GM19324 (cell line): ENCODE measurements at regions not wholly inside any gene's neighbourhood (a gene's known extent, or its start where the extent isn't known, plus 50 kb on each side); places are given as distances from the start of the nearest gene placed in this dataset.

ENCODE experiments used
- ATAC-seq: cut with Tn5 transposase; IDR thresholded peaks from one replicate; pipeline ENCODE4 v1.9.1; 2021; ENCODE audit warnings: mild to moderate bottlenecking, moderate library complexity; ENCODE audit not compliant: unreplicated experiment, low FRiP score

DNA sequence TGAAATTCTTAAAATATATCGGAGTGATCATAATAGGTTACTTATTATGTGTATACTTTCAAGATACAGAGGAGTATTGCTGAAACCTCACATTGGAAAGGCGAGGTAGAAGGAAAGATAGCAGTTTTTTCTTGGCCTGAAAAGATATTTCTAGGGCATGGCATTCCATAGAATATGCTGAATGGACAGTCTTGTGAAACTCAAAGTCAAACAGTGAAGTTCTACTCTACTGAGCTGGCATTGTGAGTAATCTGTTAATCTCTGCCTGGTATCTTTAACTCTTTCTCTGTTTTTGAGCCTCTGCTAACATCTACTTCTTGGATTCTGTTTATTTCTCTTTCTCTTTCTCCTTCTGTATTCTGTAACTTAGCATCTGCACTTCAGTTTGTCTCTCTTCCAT, 176.3 kb upstream of the ZBTB20 start:
- ATAC-seq: no peak

GRCh38 chr3:115324056-115324455, 177.0 kb upstream of the ZBTB20 start:
- ATAC-seq: no peak

DNA sequence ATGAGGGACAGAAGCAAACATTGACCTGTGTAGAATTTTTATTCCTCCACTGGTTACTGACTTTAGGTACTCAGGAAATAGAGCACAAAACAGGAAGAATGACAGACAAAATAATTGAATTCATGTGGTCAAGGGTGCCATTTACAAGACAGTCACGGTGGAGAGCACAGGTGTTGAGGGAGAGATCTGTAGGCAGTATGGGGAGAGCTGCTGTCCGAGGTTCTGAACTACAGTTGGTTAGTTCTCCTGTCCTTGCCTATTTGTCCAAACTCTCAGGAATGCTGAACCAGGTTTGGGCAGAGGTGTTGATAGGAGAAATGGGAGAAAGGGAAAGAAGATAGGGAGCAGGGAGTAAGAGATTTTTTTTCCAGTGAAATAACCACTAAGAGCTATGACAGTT, 178.5 kb upstream of the ZBTB20 start:
- ATAC-seq: no peak

DNA sequence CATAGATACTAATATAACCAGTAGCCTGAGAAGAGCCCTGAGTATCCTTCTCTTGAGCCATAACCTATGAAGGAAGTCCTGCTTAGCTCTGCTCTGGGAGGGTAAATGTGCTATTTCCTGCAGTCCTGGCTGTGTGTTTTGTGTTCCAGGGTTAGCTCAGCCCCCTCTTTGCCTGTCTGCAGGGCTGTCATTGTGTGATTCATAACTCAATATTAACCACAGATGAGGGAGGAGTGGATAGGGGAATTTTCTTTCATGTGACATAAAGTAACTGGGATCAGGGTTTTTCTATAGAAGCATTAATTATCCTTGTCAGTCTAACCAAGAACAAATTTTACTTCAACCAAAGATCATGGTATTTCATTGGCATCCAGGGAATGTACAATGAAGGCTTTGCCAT, 183.3 kb upstream of the ZBTB20 start:
- no peak for ATAC-seq

DNA sequence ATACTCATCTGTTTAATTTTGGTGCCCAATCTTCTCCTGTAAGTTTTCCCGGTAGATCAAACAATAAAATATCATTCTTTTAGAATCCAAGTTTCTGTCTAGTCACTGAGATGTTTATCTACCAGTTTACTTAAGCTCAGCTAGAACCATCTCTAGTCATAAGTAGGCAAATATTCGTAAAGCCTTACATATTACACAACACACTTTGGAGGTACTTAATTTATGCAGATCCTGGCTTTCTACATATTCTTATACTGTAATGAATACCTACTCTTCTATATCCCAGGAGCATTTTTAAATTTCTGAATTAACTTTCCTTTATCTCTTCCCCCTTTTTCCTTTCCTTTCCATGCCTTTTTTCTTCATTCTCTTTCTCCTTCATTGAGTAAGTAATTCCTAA, 185.9 kb upstream of the ZBTB20 start:
- no peak for ATAC-seq

GRCh38 chr3:115336836-115337235, 189.7 kb upstream of the ZBTB20 start:
- ATAC-seq: no peak

GRCh38 chr3:115340586-115340985, 193.5 kb upstream of the ZBTB20 start:
- ATAC-seq: no peak

- ATAC-seq: no peak
Observed at GRCh38 chr3:115341208-115341607, 194.1 kb upstream of the ZBTB20 start.

DNA sequence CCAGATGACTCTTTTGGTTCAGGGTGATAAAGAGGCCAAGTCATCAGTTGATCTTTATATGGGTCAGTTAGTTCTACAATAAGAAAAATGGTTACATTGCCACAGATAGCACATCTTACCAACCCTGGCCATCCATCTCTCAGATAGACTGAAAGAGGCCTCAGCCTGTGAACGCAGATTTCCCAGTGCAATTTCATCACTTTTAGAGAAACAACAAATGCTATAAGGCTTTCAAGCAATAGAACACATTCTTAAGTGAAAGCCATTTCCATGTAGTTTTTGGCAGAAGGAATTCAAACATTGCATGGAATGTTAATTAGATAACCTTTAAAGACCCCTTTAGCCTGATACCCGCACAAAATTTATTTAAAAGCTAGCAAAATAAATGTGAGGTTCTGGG, 200.6 kb upstream of the ZBTB20 start:
- ATAC-seq: no peak

GRCh38 chr3:115348412-115348811, 201.3 kb upstream of the ZBTB20 start:
- ATAC-seq: no peak

- ATAC-seq: no peak
Observed at GRCh38 chr3:115348951-115349745, 202.1 kb upstream of the ZBTB20 start.

DNA sequence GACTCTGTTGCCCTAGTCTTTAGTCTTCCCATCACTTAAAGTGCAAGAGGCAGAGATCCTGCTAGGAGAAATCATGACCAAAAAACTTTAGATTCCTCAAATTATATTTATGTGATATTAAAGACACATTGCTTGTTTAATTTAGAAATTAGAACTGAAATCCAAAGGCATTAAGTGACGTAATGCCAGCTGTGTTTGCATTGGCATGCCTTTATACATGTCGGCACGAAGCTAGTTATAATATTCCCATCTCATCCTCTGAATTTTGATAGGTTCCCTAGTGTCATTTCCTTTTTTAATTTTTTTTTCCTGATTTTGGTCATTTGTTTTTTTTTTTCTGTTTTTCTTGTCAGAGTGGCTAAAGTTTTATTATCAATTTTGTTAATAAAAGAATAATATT, 203.5 kb upstream of the ZBTB20 start:
- no peak for ATAC-seq

GRCh38 chr3:115351193-115351592, 204.1 kb upstream of the ZBTB20 start:
- no peak for ATAC-seq

DNA sequence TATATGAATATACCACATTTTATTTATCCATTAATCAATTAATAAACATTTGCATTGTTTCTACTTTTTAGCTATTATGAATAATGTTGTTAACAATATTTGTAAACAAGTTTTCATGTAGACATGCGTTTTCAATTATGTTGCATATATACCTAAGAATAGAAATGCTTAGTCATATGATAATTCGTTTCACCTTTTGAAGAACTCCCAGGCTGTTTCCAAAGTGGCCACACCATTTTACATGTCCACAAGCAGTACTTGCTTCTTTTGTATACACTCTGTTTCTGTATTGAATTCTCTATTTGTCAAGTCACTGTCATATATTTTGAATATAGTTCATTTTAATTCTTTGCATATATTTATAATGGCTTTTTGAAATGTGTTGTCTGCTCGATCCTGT, 206.9 kb upstream of the ZBTB20 start:
- ATAC-seq: no peak

DNA sequence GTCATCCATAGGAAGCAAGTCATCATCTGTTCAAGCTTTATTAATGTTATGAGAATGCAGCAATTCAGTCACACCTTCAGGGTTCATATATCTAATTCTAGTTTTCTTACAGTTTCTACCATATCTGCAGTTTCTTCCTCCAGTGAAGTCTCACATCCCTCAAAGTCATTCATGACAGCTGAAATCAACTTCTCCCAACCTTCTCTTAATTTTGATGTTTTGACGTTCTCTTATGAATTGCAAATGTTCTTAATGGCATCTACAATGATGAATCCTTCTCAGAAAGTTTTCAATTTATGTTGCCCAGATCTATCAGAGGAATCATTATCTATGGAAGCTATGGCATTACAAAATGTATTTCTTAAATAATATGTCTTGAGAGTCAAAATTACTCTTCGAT, 210.4 kb upstream of the ZBTB20 start:
- ATAC-seq: no peak

GRCh38 chr3:115359536-115359935, 212.4 kb upstream of the ZBTB20 start:
- ATAC-seq: no peak

DNA sequence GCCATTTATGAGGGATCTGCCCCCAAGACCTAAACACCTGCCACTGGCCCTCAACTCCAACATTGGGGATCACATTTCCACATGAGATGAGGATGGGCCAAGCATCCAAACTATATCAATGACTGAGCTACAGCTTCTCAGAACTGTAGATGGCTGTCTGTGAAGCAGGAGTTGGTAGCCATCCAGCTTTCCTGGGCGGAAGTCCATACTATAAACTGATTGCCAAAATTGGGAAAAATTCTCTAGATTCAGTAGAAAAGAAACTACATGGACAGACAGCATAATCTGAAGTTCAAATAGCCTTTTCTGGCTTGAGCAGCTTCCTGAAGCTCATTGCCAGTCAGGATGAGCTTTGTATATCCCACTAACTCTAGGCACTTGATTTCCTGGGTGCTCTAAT, 214.7 kb upstream of the ZBTB20 start:
- ATAC-seq: no peak

DNA sequence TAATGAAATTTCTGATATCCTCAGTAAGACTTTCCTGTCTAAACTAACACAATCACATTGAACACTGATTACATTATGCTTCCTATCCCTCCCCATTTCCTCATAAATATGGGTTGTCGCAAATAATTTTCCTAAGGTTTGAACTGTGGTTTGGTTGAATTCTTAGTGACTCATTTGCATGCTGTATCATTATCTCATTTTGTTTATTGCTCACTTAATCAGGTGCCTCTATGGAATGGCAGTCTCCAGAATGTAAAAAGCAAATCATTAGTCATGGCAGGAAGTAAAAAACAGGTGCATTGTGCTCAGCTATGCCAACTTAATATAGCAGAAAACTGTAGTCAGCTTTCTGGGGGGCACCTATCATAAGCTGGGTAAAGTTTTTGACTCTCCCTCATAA, 216.0 kb upstream of the ZBTB20 start:
- ATAC-seq: no peak

- no peak for ATAC-seq
Observed at GRCh38 chr3:115369021-115369420, 221.9 kb upstream of the ZBTB20 start.

DNA sequence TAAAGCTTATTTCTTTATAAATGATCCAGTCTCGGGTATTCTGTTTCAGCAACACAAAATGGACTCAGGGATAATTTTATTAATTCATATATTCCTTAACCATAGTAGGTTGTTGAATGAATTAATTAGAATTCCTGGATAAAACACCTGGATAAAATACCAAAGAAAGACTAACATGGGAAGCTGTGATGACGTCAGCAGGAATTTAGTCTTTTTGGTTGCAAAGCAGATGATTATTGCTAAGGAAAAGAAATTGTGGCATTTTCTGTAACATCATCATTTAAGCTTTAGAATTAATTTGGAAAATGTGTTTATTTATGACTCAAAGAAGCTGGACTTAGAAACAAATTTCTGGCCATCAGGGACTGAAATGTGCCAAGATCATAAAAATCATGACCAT, 228.3 kb upstream of the ZBTB20 start:
- no peak for ATAC-seq

GRCh38 chr3:115380883-115381572, 233.9 kb upstream of the ZBTB20 start:
- no peak for ATAC-seq

- no peak for ATAC-seq
Observed at GRCh38 chr3:115381573-115381912, 234.5 kb upstream of the ZBTB20 start.
